SKM-1 (cell line): ENCODE measurements at regions not wholly inside any gene's neighbourhood (a gene's known extent, or its start where the extent isn't known, plus 50 kb on each side); places are given as distances from the start of the nearest gene placed in this dataset.
A peak's percentile ranks its signal among the peaks of the same experiment; 100 is the strongest.

Experiments
- DNase-seq: peaks from one replicate; lab custom pipeline; 2025; ENCODE audit not compliant: unreplicated experiment; lab: John Stamatoyannopoulos, UW

- DNase-seq = no peak
Measured at GRCh38 chr1:81635816-81636215, 164.9 kb upstream of the ADGRL2 start.

GRCh38 chr1:81634294-81634693 lies 166.4 kb upstream of the ADGRL2 start:
- DNase-seq = no peak

- DNase-seq = no peak
Measured at GRCh38 chr1:81619156-81619555, 181.6 kb upstream of the ADGRL2 start.

GRCh38 chr1:81618376-81618775 lies 182.4 kb upstream of the ADGRL2 start:
- no peak for DNase-seq

- peak; percentile 61 for DNase-seq
Measured at GRCh38 chr1:81617308-81617967, 183.3 kb upstream of the ADGRL2 start.

GRCh38 chr1:81613803-81614202 lies 186.9 kb upstream of the ADGRL2 start:
- DNase-seq = no peak

- DNase-seq = no peak
Measured at GRCh38 chr1:81607924-81608323, 192.8 kb upstream of the ADGRL2 start.

GRCh38 chr1:81607086-81607485 lies 193.6 kb upstream of the ADGRL2 start:
- DNase-seq = no peak

- no peak for DNase-seq
Measured at GRCh38 chr1:81606656-81607055, 194.1 kb upstream of the ADGRL2 start.

- DNase-seq = no peak
Measured at GRCh38 chr1:81605023-81605422, 195.7 kb upstream of the ADGRL2 start.

GRCh38 chr1:81600878-81601622 lies 199.7 kb upstream of the ADGRL2 start:
- DNase-seq = no peak

GRCh38 chr1:81600363-81600762 lies 200.4 kb upstream of the ADGRL2 start:
- no peak for DNase-seq

GRCh38 chr1:81598623-81599022 lies 202.1 kb upstream of the ADGRL2 start:
- DNase-seq = no peak

GRCh38 chr1:81597720-81598426 lies 202.9 kb upstream of the ADGRL2 start:
- no peak for DNase-seq

GRCh38 chr1:81596341-81596740 lies 204.4 kb upstream of the ADGRL2 start:
- no peak for DNase-seq

GRCh38 chr1:81594206-81594605 lies 206.5 kb upstream of the ADGRL2 start:
- DNase-seq = no peak

GRCh38 chr1:81592233-81592632 lies 208.5 kb upstream of the ADGRL2 start:
- DNase-seq = no peak

GRCh38 chr1:81590171-81590570 lies 210.6 kb upstream of the ADGRL2 start:
- DNase-seq = no peak

GRCh38 chr1:81588149-81588548 lies 212.6 kb upstream of the ADGRL2 start:
- DNase-seq = no peak

- DNase-seq = no peak
Measured at GRCh38 chr1:81587426-81587825, 213.3 kb upstream of the ADGRL2 start.

- no peak for DNase-seq
Measured at GRCh38 chr1:81585371-81585770, 215.4 kb upstream of the ADGRL2 start.

- no peak for DNase-seq
Measured at GRCh38 chr1:81584398-81584797, 216.3 kb upstream of the ADGRL2 start.
